IMR-90 (cell line): ENCODE measurements at regions not wholly inside any gene's neighbourhood (a gene's known extent, or its start where the extent isn't known, plus 50 kb on each side); places are given as distances from the start of the nearest gene placed in this dataset.

Source experiments
- ATAC-seq: fragments of 200-7000 bp; cut with Tn5 transposase; 2 replicates; pipeline ENCODE4 v1.9.1; 2020; ENCODE audit warnings: low read depth, mild to moderate bottlenecking, moderate library complexity
- BruUV-seq: library from RNA; stranded (reverse); fragments of 400-500 nt; replicated peaks from 2 replicates; lab custom pipeline; 2021; lab: Mats Ljungman, UMichigan
- CTCF ChIA-PET: fragments of 300-600 bp; formaldehyde crosslinking; extraction: SDS; loops from one replicate; lab custom pipeline; 2021; ENCODE audit warnings: antibody characterized with exemption; lab: Yijun Ruan, JAX
- POLR2A ChIA-PET: fragments of 300-600 bp; sonication (Branson Sonifier 250); formaldehyde crosslinking; loops from one replicate; lab custom pipeline; 2022; ENCODE audit warnings: antibody characterized with exemption; ENCODE audit not compliant: unreplicated experiment; lab: Charles Lee
- DNase-seq: peaks from one replicate; pipeline ENCODE4 v3.0.0; 2013
- H2AFZ ChIP-seq: replicated peaks from 2 replicates; pipeline ENCODE3; 2013; ENCODE audit warnings: low read length, mild to moderate bottlenecking; ENCODE audit not compliant: poor library complexity
- H2AK5ac ChIP-seq: 2 replicates; pipeline ENCODE4 v1.6.1; 2013; ENCODE audit warnings: low read depth, low read length, inconsistent platforms
- H2AK9ac ChIP-seq: replicated peaks from 2 replicates; pipeline ENCODE3; 2013; ENCODE audit warnings: mild to moderate bottlenecking, low read depth, low read length, moderate library complexity; ENCODE audit not compliant: poor library complexity
- H2BK120ac ChIP-seq: 2 replicates; pipeline ENCODE4 v1.6.1; 2013; ENCODE audit warnings: low read depth, low read length, inconsistent platforms
- H2BK15ac ChIP-seq: 3 replicates; pipeline ENCODE4 v1.6.1; 2013; ENCODE audit warnings: low read depth, low read length, inconsistent platforms
- H2BK20ac ChIP-seq: 2 replicates; pipeline ENCODE4 v1.6.1; 2013; ENCODE audit warnings: low read depth, mild to moderate bottlenecking, inconsistent platforms, low read length, moderate library complexity
- H2BK5ac ChIP-seq: 2 replicates; pipeline ENCODE4 v1.6.1; 2013; ENCODE audit warnings: mild to moderate bottlenecking, low read depth, low read length, inconsistent platforms; ENCODE audit not compliant: poor library complexity, severe bottlenecking
- H3K14ac ChIP-seq: replicated peaks from 2 replicates; pipeline ENCODE4 v1.6.1; 2013; ENCODE audit warnings: low read depth, low read length, inconsistent platforms
- H3K18ac ChIP-seq: 2 replicates; pipeline ENCODE4 v1.6.1; 2013; ENCODE audit warnings: low read depth, low read length, control low read depth
- H3K23ac ChIP-seq: 2 replicates; pipeline ENCODE4 v1.6.1; 2013; ENCODE audit warnings: low read depth, low read length, inconsistent platforms
- H3K27ac ChIP-seq: 2 replicates; pipeline ENCODE4 v1.5.1; 2013; ENCODE audit warnings: mild to moderate bottlenecking, control low read depth, low read length; ENCODE audit not compliant: insufficient read depth
- H3K27me3 ChIP-seq: 2 replicates; pipeline ENCODE4 v1.6.1; 2013; ENCODE audit warnings: low read length; ENCODE audit not compliant: control insufficient read depth, insufficient read depth
- H3K36me3 ChIP-seq: 2 replicates; pipeline ENCODE4 v1.6.1; 2013; ENCODE audit warnings: low read length, mixed read lengths; ENCODE audit not compliant: control insufficient read depth, insufficient read depth
- H3K4ac ChIP-seq: 2 replicates; pipeline ENCODE4 v1.6.1; 2013; ENCODE audit warnings: low read depth, low read length, inconsistent platforms
- H3K4me1 ChIP-seq: 2 replicates; pipeline ENCODE4 v1.6.1; 2013; ENCODE audit warnings: low read length, mixed read lengths; ENCODE audit not compliant: control insufficient read depth, insufficient read depth
- H3K4me2 ChIP-seq: 2 replicates; pipeline ENCODE4 v1.6.1; 2013; ENCODE audit warnings: low read depth, mild to moderate bottlenecking, control low read depth, low read length, moderate library complexity
- H3K4me3 ChIP-seq: 2 replicates; pipeline ENCODE4 v1.5.1; 2013; ENCODE audit warnings: low read depth, mild to moderate bottlenecking, control low read depth, low read length, moderate library complexity; ENCODE audit not compliant: insufficient read depth
- H3K56ac ChIP-seq: 2 replicates; pipeline ENCODE4 v1.6.1; 2013; ENCODE audit warnings: low read length, inconsistent platforms; ENCODE audit not compliant: insufficient read depth; ENCODE audit errors: extremely low read depth
- H3K79me1 ChIP-seq, 2 experiments: 2 replicates each; pipeline ENCODE4 v1.6.1; 2013; ENCODE audit warnings: low read length in 2 of 2, inconsistent platforms in 1 of 2, low read depth in 1 of 2
- H3K9ac ChIP-seq: 2 replicates; pipeline ENCODE4 v1.6.1; 2013; ENCODE audit warnings: low read depth, low read length, control low read depth
- H3K9me1 ChIP-seq: 2 replicates; pipeline ENCODE4 v1.6.1; 2013; ENCODE audit warnings: low read length, inconsistent platforms; ENCODE audit not compliant: insufficient read depth
- H3K9me3 ChIP-seq: 2 replicates; pipeline ENCODE4 v1.6.1; 2013; ENCODE audit warnings: low read length; ENCODE audit not compliant: control insufficient read depth, insufficient read depth
- H4K20me1 ChIP-seq: 2 replicates; pipeline ENCODE4 v1.6.1; 2013; ENCODE audit warnings: low read length, inconsistent platforms; ENCODE audit not compliant: insufficient read depth
- H4K5ac ChIP-seq: 2 replicates; pipeline ENCODE4 v1.6.1; 2013; ENCODE audit warnings: mild to moderate bottlenecking, low read depth, low read length, control low read depth
- H4K8ac ChIP-seq, 2 experiments: 2 replicates each; pipeline ENCODE4 v1.6.1; 2013; ENCODE audit warnings: low read depth in 2 of 2, low read length in 2 of 2, control low read depth in 1 of 2, inconsistent platforms in 1 of 2
- H4K91ac ChIP-seq: 2 replicates; pipeline ENCODE4 v1.6.1; 2013; ENCODE audit warnings: low read depth, low read length, inconsistent platforms; ENCODE audit not compliant: insufficient read depth
- CEBPB ChIP-seq: IDR thresholded peaks from 2 replicates; pipeline ENCODE4 v1.6.1; 2012; ENCODE audit warnings: low read depth, low read length, improper control_type of control experiment
- CHD1 ChIP-seq: IDR thresholded peaks from 2 replicates; pipeline ENCODE4 v1.6.1; 2012; ENCODE audit warnings: low read depth, low read length, improper control_type of control experiment
- ELK1 ChIP-seq: fragments of 150-350 bp; IDR thresholded peaks from 2 replicates; pipeline ENCODE4 v1.6.1; 2016; ENCODE audit warnings: low read depth, mild to moderate bottlenecking, low read length, moderate library complexity, borderline replicate concordance
- FOS ChIP-seq: fragments of 150-350 bp; IDR thresholded peaks from 2 replicates; pipeline ENCODE4 v1.6.1; 2016; ENCODE audit warnings: low read depth, low read length
- MAFK ChIP-seq: IDR thresholded peaks from 2 replicates; pipeline ENCODE4 v1.6.1; 2012; ENCODE audit warnings: low read depth, low read length, improper control_type of control experiment
- MXI1 ChIP-seq: IDR thresholded peaks from 2 replicates; pipeline ENCODE4 v1.6.1; 2012; ENCODE audit warnings: low read depth, mild to moderate bottlenecking, low read length, moderate library complexity, borderline replicate concordance
- NFE2L2 ChIP-seq: fragments of 150-350 bp; IDR thresholded peaks from 2 replicates; pipeline ENCODE4 v1.6.1; 2016; ENCODE audit warnings: low read depth, mild to moderate bottlenecking, low read length
- POLR2A ChIP-seq: IDR thresholded peaks from 2 replicates; pipeline ENCODE4 v1.6.1; 2012; ENCODE audit warnings: mild to moderate bottlenecking, low read depth, low read length
- RAD21 ChIP-seq: IDR thresholded peaks from 2 replicates; pipeline ENCODE4 v1.6.1; 2012; ENCODE audit warnings: low read length, improper control_type of control experiment
- RCOR1 ChIP-seq: IDR thresholded peaks from 2 replicates; pipeline ENCODE4 v1.6.1; 2012; ENCODE audit warnings: mild to moderate bottlenecking, low read length, improper control_type of control experiment; ENCODE audit not compliant: insufficient replicate concordance
- SMC3 ChIP-seq: fragments of 150-350 bp; IDR thresholded peaks from 2 replicates; pipeline ENCODE4 v1.6.1; 2016; ENCODE audit warnings: low read depth, mild to moderate bottlenecking, antibody characterized with exemption, low read length, moderate library complexity
- USF2 ChIP-seq: fragments of 150-350 bp; IDR thresholded peaks from 2 replicates; pipeline ENCODE4 v1.6.1; 2017; ENCODE audit warnings: mild to moderate bottlenecking, antibody characterized with exemption, low read length, low read depth
- WGBS, 2 experiments: methylation state at CpG; one replicate each; pipeline versions ENCODE4 v1.1.5 to v1.1.7; 2013; ENCODE audit warnings: missing lambda C conversion rate in 2 of 2; ENCODE audit not compliant: insufficient read length in 1 of 2; ENCODE audit errors: extremely low coverage in 2 of 2; 5-methylcytosine and 5-hydroxymethylcytosine counted together
- dilution Hi-C: fragments of 300-500 bp; cut with HindIII; formaldehyde crosslinking; loops from one replicate; pipeline ENCODE4 v1.14.3; 2018; ENCODE audit warnings: low sequenced_read_pairs; ENCODE audit not compliant: unreplicated experiment
- in situ Hi-C: fragments of 300-500 bp; cut with MboI; formaldehyde crosslinking; loops from 3 replicates; pipeline ENCODE4 v1.14.3; 2019; ENCODE audit warnings: low sequenced_read_pairs, inconsistent platforms, mixed read lengths
- intact Hi-C: fragments of 100-400 bp; cut with micrococcal nuclease; formaldehyde crosslinking; loops from 2 replicates; pipeline ENCODE4 v1.10.0; 2022

GRCh38 chr14:83863042-83863774, 1666.7 kb upstream of the FLRT2 start:
- no peaks in the 10 kb centered on the region for H3K36me3 ChIP-seq
- no peak overlapping the region for H3K4me3 ChIP-seq
- peaks cover 5% of the 10 kb centered on the region; the same call in 1 of the 2 replicates for H3K4me1 ChIP-seq
- no peak for ATAC-seq
- H4K20me1 ChIP-seq, result no peaks in the 10 kb centered on the region
- H3K9me1 ChIP-seq, result no peaks in the 10 kb centered on the region; the same call in 1 of the 2 replicates
- no peak overlapping the region for H3K23ac ChIP-seq
- H4K8ac ChIP-seq, result no peak overlapping the region
- no peaks in the 10 kb centered on the region for H3K79me1 ChIP-seq
- ChIA-PET CTCF (no interaction called here), POLR2A (no interaction called here)
- H2BK5ac ChIP-seq, result no peak overlapping the region
- H2AK5ac ChIP-seq, result no peak overlapping the region
- TF ChIP-seq CHD1, result no peak
- no peak for TF ChIP-seq ELK1
- TF ChIP-seq RAD21, result no peak
- no peak for TF ChIP-seq MAFK
- no peak for TF ChIP-seq MXI1
- TF ChIP-seq SMC3, result no peak
- no peak for TF ChIP-seq CEBPB
- TF ChIP-seq USF2, result no peak
- TF ChIP-seq FOS, result no peak
- no peak for TF ChIP-seq POLR2A
- no peak for TF ChIP-seq RCOR1
- TF ChIP-seq NFE2L2, result no peak
- WGBS, 2 experiments, result no CpG with 5 or more reads among the region's 3 CpGs
- BruUV-seq, result no TSS peak
- H2BK15ac ChIP-seq, result no peak overlapping the region
- H3K14ac ChIP-seq, result no peak overlapping the region
- no peak overlapping the region for H4K91ac ChIP-seq
- no peak overlapping the region for H2BK20ac ChIP-seq
- no peak overlapping the region for H4K5ac ChIP-seq
- no peak overlapping the region for H2BK120ac ChIP-seq
- H3K4ac ChIP-seq, result no peak overlapping the region
- no peak overlapping the region for H3K18ac ChIP-seq
- no peak overlapping the region for H2AFZ ChIP-seq
- H3K9ac ChIP-seq, result no peak overlapping the region
- intact Hi-C loops, result no loop called here
- in situ Hi-C loops, result no loop called here
- no peak overlapping the region for H3K4me2 ChIP-seq
- no peaks in the 10 kb centered on the region for H3K27me3 ChIP-seq
- no peak overlapping the region for H2AK9ac ChIP-seq
- no peaks in the 10 kb centered on the region for H3K9me3 ChIP-seq
- DNase-seq, result no peak
- H3K56ac ChIP-seq, result no peak overlapping the region
- dilution Hi-C loops, result no loop called here
- no peak overlapping the region for H3K27ac ChIP-seq
